NT2/D1 (cell line): ENCODE measurements at regions not wholly inside any gene's neighbourhood (a gene's known extent, or its start where the extent isn't known, plus 50 kb on each side); places are given as distances from the start of the nearest gene placed in this dataset.

Source experiments
- DNase-seq: peaks from one replicate; pipeline ENCODE4 v3.0.0-alpha.2; 2011; ENCODE audit warnings: low read depth, low spot score
- H3K27me3 ChIP-seq: 2 replicates; pipeline ENCODE4 v1.6.0; 2011; ENCODE audit warnings: mild to moderate bottlenecking; ENCODE audit not compliant: insufficient read length, insufficient read depth
- H3K36me3 ChIP-seq: 2 replicates; pipeline ENCODE4 v1.6.1; 2011; ENCODE audit warnings: mild to moderate bottlenecking, low read length, mixed read lengths; ENCODE audit not compliant: insufficient read depth, insufficient read length
- H3K4me1 ChIP-seq: 2 replicates; pipeline ENCODE4 v1.5.1; 2011; ENCODE audit not compliant: insufficient read depth, insufficient read length
- H3K4me3 ChIP-seq: 2 replicates; pipeline ENCODE4 v1.5.1; 2011; ENCODE audit warnings: low read depth; ENCODE audit not compliant: insufficient read length
- H3K9ac ChIP-seq: 2 replicates; pipeline ENCODE4 v1.6.0; 2011; ENCODE audit warnings: low read depth; ENCODE audit not compliant: insufficient read length
- H3K9me3 ChIP-seq: 2 replicates; pipeline ENCODE4 v1.5.1; 2011; ENCODE audit warnings: mild to moderate bottlenecking, low read length; ENCODE audit not compliant: insufficient read depth
- SUZ12 ChIP-seq: IDR thresholded peaks from 2 replicates; pipeline ENCODE4 v1.6.1; 2011; ENCODE audit not compliant: insufficient read length, insufficient read depth; ENCODE audit errors: extremely low read depth
- YY1 ChIP-seq: IDR thresholded peaks from 2 replicates; pipeline ENCODE4 v1.6.1; 2011; ENCODE audit not compliant: insufficient read length, insufficient read depth
- ZNF274 ChIP-seq: IDR thresholded peaks from 2 replicates; pipeline ENCODE4 v1.6.1; 2011; ENCODE audit warnings: mild to moderate bottlenecking, low read depth, low read length

DNA sequence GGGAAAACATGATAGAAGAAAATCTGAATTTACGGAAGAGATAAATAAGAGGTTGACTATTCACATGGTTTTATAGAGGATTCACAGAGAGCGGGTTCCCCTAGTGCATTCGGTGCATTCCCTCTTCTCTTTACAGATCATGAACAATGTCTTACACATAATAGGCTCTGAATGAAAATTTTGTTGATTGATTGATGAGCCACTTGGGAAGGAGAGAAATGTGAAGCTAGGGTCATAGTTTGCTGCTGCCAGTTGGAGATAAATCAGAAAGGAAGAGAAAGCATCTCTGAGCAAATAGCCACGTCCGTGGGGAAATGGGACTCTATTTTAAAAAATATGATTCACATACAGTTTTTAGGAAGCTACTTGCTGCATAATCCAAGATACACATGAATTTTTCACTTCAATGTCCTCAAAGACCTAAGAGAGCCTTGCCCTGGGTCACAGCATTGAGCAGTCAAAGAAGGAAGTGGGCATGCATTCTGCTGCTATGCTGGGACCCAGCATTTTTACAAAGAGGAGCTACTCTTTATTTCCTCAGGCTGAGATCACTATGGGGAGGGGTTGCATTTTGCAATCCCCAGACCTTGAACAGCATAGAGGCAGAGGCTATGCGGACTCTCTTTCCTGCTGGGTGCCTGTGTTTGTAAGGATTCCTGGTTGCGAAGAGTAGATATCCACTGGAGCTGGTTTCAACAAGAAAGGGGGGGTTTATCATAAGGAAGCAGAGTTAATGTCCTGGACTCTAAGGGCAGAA is 395.3 kb downstream of the TSN start:
- TF ChIP-seq YY1 (no peak), ZNF274 (no peak), SUZ12 (no peak)
- H3K4me1 ChIP-seq: no peaks in the 10 kb centered on the region
- no peak overlapping the region for H3K9ac ChIP-seq
- DNase-seq: no peak
- H3K9me3 ChIP-seq: no peaks in the 10 kb centered on the region
- H3K27me3 ChIP-seq: no peaks in the 10 kb centered on the region
- no peaks in the 10 kb centered on the region for H3K36me3 ChIP-seq
- no peak overlapping the region for H3K4me3 ChIP-seq

DNA sequence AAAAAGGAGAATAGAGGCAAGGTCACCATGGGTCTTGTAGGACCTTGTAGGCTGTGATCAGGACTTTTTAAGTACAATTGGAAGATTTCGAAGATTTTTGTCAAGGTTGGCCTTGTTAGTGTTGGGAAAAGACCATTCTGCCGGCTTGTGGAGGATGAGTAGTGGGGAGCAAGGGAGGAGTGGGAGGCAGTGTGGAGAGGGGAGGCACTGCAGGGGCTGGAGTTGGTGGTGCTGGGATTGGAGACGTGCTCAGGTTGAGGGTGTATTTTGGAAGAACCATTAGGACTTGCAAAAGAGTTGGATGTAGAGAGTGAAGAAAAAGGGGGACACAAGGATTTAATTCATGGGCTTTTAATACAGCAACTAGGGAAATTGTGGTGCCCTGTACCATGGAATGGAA is 397.1 kb downstream of the TSN start:
- no peak for TF ChIP-seq ZNF274
- TF ChIP-seq SUZ12: no peak
- TF ChIP-seq YY1: no peak
- no peak for DNase-seq

DNA sequence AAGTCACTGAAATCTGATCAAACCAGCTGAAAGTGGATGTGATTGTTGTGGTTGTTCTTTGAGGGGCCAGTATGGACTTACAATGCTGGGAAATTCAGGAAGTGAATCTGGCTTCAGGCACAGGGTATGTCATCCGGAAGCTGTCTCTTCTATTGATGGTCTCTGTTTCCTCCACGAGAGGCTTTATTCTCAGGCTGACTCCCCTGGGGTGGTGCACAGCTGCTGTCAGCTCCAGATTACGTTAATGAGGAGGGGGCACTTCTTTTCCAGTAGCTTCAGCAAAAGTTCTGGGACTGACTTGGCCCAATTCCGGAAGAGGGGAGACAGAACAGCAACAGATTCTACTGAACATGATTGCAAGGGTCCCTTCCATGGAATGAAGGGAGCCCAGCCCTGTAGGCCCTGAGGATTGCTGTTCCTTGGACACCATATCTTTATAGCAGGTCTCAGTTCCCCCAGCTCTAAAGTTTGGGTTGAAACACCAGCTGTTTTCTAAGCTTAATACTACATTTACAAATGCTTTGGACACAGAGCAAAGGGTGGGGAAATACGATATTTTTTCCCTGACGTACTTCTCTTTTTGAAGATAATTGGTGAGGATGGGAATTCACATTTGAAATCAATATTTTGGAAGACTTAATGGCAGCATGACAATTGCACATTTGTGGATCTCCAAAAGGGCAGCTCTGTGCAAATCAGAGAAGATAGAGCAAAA is 400.9 kb downstream of the TSN start:
- Histone ChIP-seq H3K36me3 (no peaks in the 10 kb centered on the region), H3K27me3 (no peaks in the 10 kb centered on the region), H3K9me3 (no peaks in the 10 kb centered on the region), H3K9ac (no peak overlapping the region), H3K4me1 (no peaks in the 10 kb centered on the region), H3K4me3 (no peak overlapping the region)
- no peak for DNase-seq
- TF ChIP-seq SUZ12 (no peak), YY1 (no peak), ZNF274 (no peak)

More for the DNA sequence above, 397.1 kb downstream of the TSN start:
- no peaks in the 10 kb centered on the region for H3K4me1 ChIP-seq
- no peak overlapping the region for H3K9ac ChIP-seq
- H3K4me3 ChIP-seq: no peak overlapping the region
- H3K9me3 ChIP-seq: no peaks in the 10 kb centered on the region
- no peaks in the 10 kb centered on the region for H3K36me3 ChIP-seq
- H3K27me3 ChIP-seq: no peaks in the 10 kb centered on the region

DNA sequence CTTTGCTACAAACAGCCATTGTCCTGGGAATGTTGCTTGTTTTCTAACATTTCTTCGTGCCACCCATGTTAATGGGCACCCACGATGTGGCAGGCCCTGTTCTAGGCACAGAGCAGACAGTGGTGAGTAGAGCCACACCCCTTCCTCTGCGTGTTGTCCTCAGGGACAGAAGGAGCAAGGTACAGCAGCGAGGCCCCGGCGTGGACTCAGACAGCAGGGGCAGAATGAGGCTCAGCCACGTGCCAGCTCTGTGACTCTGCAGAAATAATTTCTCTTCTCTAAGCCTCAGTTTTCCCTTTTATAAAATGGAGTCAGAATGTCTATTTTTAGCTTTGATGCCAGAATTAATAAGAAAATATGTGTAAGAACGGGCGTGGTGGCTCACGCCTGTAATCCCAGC is 401.7 kb downstream of the TSN start:
- no peak for DNase-seq
- no peak for TF ChIP-seq SUZ12
- no peak for TF ChIP-seq ZNF274
- Histone ChIP-seq H3K4me1 (no peaks in the 10 kb centered on the region), H3K4me3 (no peak overlapping the region), H3K27me3 (no peaks in the 10 kb centered on the region), H3K36me3 (no peaks in the 10 kb centered on the region), H3K9me3 (no peaks in the 10 kb centered on the region), H3K9ac (no peak overlapping the region)

DNA sequence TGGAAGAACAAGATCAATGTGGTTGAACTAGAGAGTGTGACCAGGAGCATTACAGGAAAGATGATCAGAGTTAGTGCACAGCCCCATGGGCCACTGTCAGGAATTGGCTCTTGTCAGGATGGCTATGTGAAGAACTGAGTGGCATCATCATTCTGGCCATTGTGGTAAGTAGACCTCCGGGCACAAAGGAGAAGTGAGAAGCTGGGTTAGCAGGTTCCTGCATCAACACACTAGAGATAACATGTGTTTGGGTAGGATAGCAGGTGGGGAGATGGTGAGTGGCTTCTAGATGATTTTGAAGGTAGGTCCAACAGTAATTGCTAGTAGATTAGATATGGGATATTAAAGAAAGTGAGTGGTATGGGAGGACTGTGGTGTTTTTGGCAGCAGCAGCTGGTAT is 408.2 kb downstream of the TSN start:
- no peaks in the 10 kb centered on the region for H3K4me1 ChIP-seq
- no peaks in the 10 kb centered on the region for H3K36me3 ChIP-seq
- no peaks in the 10 kb centered on the region for H3K9me3 ChIP-seq
- no peak for TF ChIP-seq ZNF274
- TF ChIP-seq SUZ12: no peak
- no peak for TF ChIP-seq YY1
- no peak overlapping the region for H3K4me3 ChIP-seq
- DNase-seq: no peak
- H3K27me3 ChIP-seq: no peaks in the 10 kb centered on the region
- H3K9ac ChIP-seq: no peak overlapping the region

DNA sequence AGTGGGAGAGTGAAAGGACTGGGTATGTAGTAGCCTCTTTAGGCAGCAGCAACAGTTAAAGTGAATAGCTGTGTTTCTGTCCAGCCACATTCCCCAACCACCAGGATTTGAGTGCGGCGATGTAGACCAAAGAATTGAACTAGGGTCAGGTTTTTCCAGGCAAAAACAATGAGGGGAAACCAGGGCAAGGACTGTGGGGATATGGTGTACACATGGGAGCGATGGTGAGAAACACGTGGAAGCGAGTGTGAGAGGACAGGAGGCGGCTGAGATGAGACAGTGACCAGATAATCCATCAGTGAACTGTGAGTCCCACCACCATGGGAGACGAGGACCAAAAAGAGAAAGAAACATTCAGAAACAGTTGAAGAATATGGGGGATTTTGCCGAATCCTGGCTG is 409.5 kb downstream of the TSN start:
- H3K4me1 ChIP-seq: no peaks in the 10 kb centered on the region
- TF ChIP-seq ZNF274: no peak
- no peak for TF ChIP-seq YY1
- TF ChIP-seq SUZ12: no peak
- H3K27me3 ChIP-seq: no peaks in the 10 kb centered on the region

DNA sequence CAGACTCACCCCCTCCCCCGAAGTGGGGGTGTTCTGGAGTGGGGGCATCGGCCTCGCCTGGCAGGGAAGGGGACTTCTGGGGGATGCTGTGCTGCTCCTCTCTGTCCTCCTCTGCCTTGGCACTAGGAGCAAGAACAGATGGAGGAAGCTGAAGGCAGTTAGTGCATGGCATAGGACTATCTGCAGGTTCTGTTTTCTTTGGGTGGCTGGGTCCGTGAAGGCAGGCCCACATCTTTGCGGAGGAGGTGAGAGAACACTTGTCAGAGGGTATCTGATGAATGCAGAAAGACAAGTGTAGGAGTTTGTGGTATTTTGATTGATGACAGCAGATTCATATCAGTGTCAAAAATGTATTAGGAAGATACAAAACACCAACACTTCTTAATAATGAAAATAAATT is 411.4 kb downstream of the TSN start:
- H3K9ac ChIP-seq: no peak overlapping the region
- DNase-seq: no peak
- TF ChIP-seq ZNF274: no peak
- no peak for TF ChIP-seq YY1
- no peak for TF ChIP-seq SUZ12

More for the DNA sequence above, 409.5 kb downstream of the TSN start:
- H3K9ac ChIP-seq: no peak overlapping the region
- H3K36me3 ChIP-seq: no peaks in the 10 kb centered on the region
- no peak for DNase-seq
- no peaks in the 10 kb centered on the region for H3K9me3 ChIP-seq
- no peak overlapping the region for H3K4me3 ChIP-seq

More for the DNA sequence above, 411.4 kb downstream of the TSN start:
- Histone ChIP-seq H3K4me3 (no peak overlapping the region), H3K27me3 (no peaks in the 10 kb centered on the region), H3K36me3 (no peaks in the 10 kb centered on the region), H3K4me1 (no peaks in the 10 kb centered on the region), H3K9me3 (no peaks in the 10 kb centered on the region)
